Activated B cell treated with CpG ODN at 0.5 μM for 24 hours (primary cell): ENCODE measurements at regions not wholly inside any gene's neighbourhood (a gene's known extent, or its start where the extent isn't known, plus 50 kb on each side); places are given as distances from the start of the nearest gene placed in this dataset.
A peak's percentile ranks its signal among the peaks of the same experiment; 100 is the strongest.

ENCODE experiments used
- ATAC-seq: fragments of 200-7000 bp; cut with Tn5 transposase; one replicate; pipeline ENCODE4 v1.10.0; 2021; ENCODE audit warnings: low read depth, mild to moderate bottlenecking, moderate library complexity
- CTCF ChIA-PET: fragments of 350-600 bp; sonication (Branson Sonifier 250); formaldehyde crosslinking; loops from one replicate; lab custom pipeline; 2021; ENCODE audit warnings: antibody characterized with exemption; lab: Charles Lee
- POLR2A ChIA-PET: fragments of 350-600 bp; sonication (Branson Sonifier 250); formaldehyde crosslinking; loops from one replicate; lab custom pipeline; 2021; ENCODE audit warnings: antibody characterized with exemption; lab: Charles Lee
- DNase-seq: peaks from one replicate; pipeline ENCODE4 v3.0.0; 2022
- H3K27ac Mint-ChIP-seq: one replicate; pipeline ENCODE4 v1.8.0; 2020; ENCODE audit warnings: mixed read lengths
- H3K27me3 Mint-ChIP-seq: one replicate; pipeline ENCODE4 v1.8.0; 2021; ENCODE audit warnings: mixed read lengths
- H3K36me3 Mint-ChIP-seq: one replicate; pipeline ENCODE4 v1.8.0; 2021; ENCODE audit warnings: low read depth, mixed read lengths
- H3K4me1 Mint-ChIP-seq: one replicate; pipeline ENCODE4 v1.8.0; 2021; ENCODE audit warnings: mixed read lengths
- H3K4me3 Mint-ChIP-seq: one replicate; pipeline ENCODE4 v1.8.0; 2020; ENCODE audit warnings: mild to moderate bottlenecking, mixed read lengths
- H3K9me3 Mint-ChIP-seq: one replicate; pipeline ENCODE4 v1.8.0; 2020; ENCODE audit warnings: mixed read lengths
- intact Hi-C: fragments of 100-400 bp; cut with micrococcal nuclease; formaldehyde crosslinking; loops from one replicate; pipeline ENCODE4 v1.15.1; 2024
- TF ChIP-seq, protein P1 (sequence below): fragments of 200-600 bp; IDR thresholded peaks from one replicate; pipeline ENCODE4 v1.8.0; 2022; ENCODE audit warnings: antibody characterized with exemption, mild to moderate bottlenecking

DNA sequence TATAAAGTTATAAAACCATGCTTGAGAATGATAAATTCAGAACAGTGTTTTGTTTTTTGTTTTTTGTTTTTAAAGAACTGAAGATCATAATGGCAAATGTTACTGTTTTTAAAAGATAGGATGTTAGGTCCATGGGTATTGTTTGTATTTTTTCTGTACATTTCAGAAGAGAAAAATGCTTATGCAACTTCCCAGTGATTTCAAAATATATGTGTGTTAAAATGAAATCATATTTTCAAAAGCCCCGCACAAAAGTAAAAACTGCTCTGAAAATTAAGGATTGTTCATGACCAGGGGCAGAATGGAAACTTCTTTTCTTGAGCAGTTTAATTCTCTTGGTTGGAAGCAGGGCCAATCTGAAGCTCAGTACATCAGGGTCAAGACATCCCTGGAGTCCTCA, 109.2 kb upstream of the SIRPG start:
- no peak for DNase-seq
- intact Hi-C loops, result no loop called here
- ATAC-seq, result no peak
- TF ChIP-seq, protein P1, sequence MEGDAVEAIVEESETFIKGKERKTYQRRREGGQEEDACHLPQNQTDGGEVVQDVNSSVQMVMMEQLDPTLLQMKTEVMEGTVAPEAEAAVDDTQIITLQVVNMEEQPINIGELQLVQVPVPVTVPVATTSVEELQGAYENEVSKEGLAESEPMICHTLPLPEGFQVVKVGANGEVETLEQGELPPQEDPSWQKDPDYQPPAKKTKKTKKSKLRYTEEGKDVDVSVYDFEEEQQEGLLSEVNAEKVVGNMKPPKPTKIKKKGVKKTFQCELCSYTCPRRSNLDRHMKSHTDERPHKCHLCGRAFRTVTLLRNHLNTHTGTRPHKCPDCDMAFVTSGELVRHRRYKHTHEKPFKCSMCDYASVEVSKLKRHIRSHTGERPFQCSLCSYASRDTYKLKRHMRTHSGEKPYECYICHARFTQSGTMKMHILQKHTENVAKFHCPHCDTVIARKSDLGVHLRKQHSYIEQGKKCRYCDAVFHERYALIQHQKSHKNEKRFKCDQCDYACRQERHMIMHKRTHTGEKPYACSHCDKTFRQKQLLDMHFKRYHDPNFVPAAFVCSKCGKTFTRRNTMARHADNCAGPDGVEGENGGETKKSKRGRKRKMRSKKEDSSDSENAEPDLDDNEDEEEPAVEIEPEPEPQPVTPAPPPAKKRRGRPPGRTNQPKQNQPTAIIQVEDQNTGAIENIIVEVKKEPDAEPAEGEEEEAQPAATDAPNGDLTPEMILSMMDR, result no peak
- Mint-ChIP-seq H3K4me1 (peaks cover 2% of the 10 kb centered on the region), H3K4me3 (no peak overlapping the region), H3K27me3 (peaks cover 5% of the 10 kb centered on the region), H3K36me3 (no peaks in the 10 kb centered on the region), H3K27ac (no peak overlapping the region), H3K9me3 (no peaks in the 10 kb centered on the region)
- ChIA-PET POLR2A (interaction anchor here (0.6 kb wide), 1 partner anchor 439 kb away, joined by 9 read pairs; no protein-coding TSS in a partner anchor), CTCF (interaction anchor here (0.7 to 4.8 kb wide), 2 partner anchors 10 to 407 kb away, joined by 3 to 62 read pairs; no protein-coding TSS in a partner anchor)

DNA sequence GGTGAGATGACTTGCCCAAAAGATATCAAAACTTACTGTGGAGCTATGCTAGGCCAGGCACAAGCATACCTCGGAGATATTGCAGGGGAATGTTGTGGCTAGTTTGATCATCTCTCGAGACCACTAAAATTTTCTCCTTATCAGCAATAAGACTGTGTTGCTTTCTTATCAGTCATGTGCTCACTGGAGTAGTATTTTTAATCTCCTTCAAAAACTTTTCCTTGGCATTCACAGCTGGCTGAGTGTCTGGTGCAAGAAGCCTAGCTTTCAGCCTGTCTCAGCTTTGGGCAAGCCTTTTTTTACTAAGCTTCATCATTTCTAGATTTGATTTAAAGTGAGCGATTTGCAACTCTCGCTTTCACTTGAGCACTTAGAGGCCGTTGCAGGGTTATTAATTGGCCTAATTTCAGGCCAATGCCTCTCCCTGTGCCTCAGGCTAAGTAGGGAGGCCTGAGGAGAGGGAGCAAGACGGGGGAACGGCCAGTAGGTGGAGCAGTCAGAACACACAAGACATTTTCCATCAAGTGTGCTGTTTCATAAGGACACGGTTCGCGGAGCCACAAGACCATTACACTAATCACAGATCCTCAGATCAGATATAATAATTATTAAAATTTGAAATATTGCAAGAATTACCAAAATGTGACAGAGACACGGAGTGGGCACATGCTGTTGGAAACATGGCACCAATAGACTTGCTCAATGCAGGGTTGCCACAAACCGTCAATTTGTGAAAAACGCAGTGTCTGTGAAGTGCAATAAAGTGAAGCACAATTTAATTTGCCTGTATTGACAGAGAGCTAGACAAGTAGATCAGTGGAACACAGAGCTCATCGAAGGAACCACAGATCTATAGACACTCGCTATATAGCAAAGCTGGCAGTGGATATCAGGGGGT, 106.8 kb upstream of the SIRPG start:
- peak; percentile 46 for DNase-seq
- TF ChIP-seq, protein P1, result peak; percentile 45
- Mint-ChIP-seq H3K27ac (no peak overlapping the region), H3K4me1 (peaks cover 2% of the 10 kb centered on the region), H3K27me3 (peaks cover 5% of the 10 kb centered on the region), H3K36me3 (no peaks in the 10 kb centered on the region), H3K9me3 (no peaks in the 10 kb centered on the region), H3K4me3 (no peak overlapping the region)
- ChIA-PET CTCF (interaction anchor here (0.9 to 4.8 kb wide), 16 partner anchors 9 to 687 kb away, joined by 3 to 62 read pairs (median 4); no protein-coding TSS in a partner anchor), POLR2A (no interaction called here)
- intact Hi-C loops, result loop anchor here (1.0 kb wide), 4 partner anchors 201 to 690 kb away; no protein-coding TSS in a partner anchor
- peak; percentile 86 for ATAC-seq

DNA sequence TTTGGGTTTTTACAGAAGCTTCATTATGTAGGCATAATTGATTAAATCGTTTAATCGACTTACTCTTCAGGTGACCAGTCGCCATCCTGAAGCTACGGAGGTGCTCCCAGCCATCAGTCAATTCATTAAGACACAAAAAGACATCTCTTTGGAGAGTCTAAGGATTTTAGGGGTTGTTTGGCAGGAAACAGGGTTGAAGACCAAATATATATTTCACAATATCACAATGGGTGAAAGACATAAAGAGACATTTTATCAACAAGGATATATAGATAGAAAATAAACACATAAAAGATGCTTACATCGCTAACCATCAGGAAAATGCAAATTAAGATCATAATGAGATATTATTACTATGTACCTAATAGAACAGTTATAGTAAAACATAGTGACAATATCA, 104.0 kb upstream of the SIRPG start:
- ATAC-seq (no peak), DNase-seq (no peak)
- Mint-ChIP-seq H3K9me3 (no peaks in the 10 kb centered on the region), H3K4me3 (no peak overlapping the region), H3K36me3 (no peaks in the 10 kb centered on the region), H3K4me1 (peaks cover 2% of the 10 kb centered on the region), H3K27me3 (peaks cover 1% of the 10 kb centered on the region), H3K27ac (no peak overlapping the region)
- POLR2A ChIA-PET, result no interaction called here
- CTCF ChIA-PET, result no interaction called here
- intact Hi-C loops, result no loop called here
- TF ChIP-seq, protein P1, result no peak

DNA sequence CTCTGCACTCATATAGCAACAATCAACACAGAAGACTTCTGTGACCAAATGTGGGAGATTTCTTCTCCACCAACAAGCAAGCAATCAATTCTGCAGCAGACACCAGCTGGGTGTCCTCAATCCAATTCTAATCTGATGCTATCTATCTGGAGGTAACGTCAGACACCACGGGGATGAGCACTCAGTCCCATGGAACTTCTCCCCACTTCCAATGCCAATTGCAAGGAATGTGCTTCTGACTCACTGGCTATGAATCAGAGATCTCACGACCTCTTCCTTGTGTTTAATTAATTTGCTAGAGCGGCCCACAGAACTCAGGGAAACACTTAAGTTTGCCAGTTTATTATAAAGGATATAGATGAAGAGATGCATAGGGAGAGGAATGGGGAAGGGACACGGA, 103.5 kb upstream of the SIRPG start:
- DNase-seq, result no peak
- CTCF ChIA-PET, result no interaction called here

DNA sequence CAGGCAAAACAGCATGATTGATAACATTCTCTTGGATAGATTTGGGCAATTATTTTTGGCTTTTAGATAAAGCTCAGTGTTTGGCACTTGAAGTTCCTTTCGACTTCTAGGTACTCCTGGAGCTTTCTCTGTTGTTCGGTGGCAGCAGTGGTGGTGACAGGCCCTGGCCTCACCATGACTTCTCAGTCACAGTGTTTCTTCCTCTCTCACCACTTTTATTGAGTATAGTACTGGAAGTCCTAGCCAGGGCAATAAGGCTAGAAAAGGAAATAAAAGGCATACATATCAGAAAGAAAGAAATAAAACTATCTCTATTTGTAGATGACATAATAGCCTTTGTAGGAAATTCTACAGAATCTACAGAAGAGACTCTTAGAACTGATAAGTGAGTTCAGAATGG, 101.2 kb upstream of the SIRPG start:
- no peak for DNase-seq
- no peak overlapping the region for H3K27ac Mint-ChIP-seq

More for the DNA sequence above, 103.5 kb upstream of the SIRPG start:
- POLR2A ChIA-PET, result no interaction called here
- peaks cover 1% of the 10 kb centered on the region for H3K27me3 Mint-ChIP-seq
- H3K27ac Mint-ChIP-seq, result no peak overlapping the region
- H3K9me3 Mint-ChIP-seq, result no peaks in the 10 kb centered on the region
- peaks cover 2% of the 10 kb centered on the region for H3K4me1 Mint-ChIP-seq
- H3K36me3 Mint-ChIP-seq, result no peaks in the 10 kb centered on the region
- no peak overlapping the region for H3K4me3 Mint-ChIP-seq
- ATAC-seq, result no peak
- TF ChIP-seq, protein P1, result no peak
- intact Hi-C loops, result no loop called here

More for the DNA sequence above, 101.2 kb upstream of the SIRPG start:
- H3K27me3 Mint-ChIP-seq, result no peaks in the 10 kb centered on the region
- H3K9me3 Mint-ChIP-seq, result no peaks in the 10 kb centered on the region
- ChIA-PET POLR2A (no interaction called here), CTCF (interaction anchor here (1.4 kb wide), 1 partner anchor 18 kb away, joined by 3 read pairs; no protein-coding TSS in a partner anchor)
- intact Hi-C loops, result no loop called here
- no peak for ATAC-seq
- TF ChIP-seq, protein P1, result no peak
- H3K36me3 Mint-ChIP-seq, result no peaks in the 10 kb centered on the region
- H3K4me1 Mint-ChIP-seq, result peaks cover 12% of the 10 kb centered on the region
- no peak overlapping the region for H3K4me3 Mint-ChIP-seq
